A172 (cell line): ENCODE measurements at regions not wholly inside any gene's neighbourhood (a gene's known extent, or its start where the extent isn't known, plus 50 kb on each side); places are given as distances from the start of the nearest gene placed in this dataset.
A peak's percentile ranks its signal among the peaks of the same experiment; 100 is the strongest.

Experiments used
- DNase-seq: peaks from one replicate; pipeline ENCODE4 v3.0.0-alpha.2; 2015; ENCODE audit warnings: low spot score

- no peak for DNase-seq
These were observed 604.3 kb upstream of the CDH7 start for GRCh38 chr18:65146482-65147021.

DNA sequence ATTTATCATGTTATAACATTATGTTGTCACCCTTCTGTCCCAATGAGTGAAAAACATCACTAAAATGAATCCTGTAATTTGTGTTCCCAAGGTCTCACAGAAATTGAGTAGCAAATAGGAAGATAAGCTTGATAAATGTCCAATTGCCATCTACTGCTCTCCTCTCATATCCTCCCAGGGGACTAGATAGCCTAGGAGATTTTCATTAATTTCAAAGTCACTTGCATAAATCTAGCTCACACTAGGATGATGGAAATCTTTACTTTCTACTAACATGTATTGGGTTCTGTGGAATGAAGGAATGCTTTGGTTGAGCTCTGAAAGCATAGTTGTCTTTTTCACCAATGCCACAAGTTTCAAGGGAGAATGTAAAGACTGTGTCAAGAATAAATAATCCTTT is 605.5 kb upstream of the CDH7 start:
- no peak for DNase-seq

- DNase-seq, result no peak
These were observed 617.2 kb upstream of the CDH7 start for GRCh38 chr18:65133610-65134009.

GRCh38 chr18:65124633-65125032 is 626.2 kb upstream of the CDH7 start:
- DNase-seq, result peak; percentile 4

DNA sequence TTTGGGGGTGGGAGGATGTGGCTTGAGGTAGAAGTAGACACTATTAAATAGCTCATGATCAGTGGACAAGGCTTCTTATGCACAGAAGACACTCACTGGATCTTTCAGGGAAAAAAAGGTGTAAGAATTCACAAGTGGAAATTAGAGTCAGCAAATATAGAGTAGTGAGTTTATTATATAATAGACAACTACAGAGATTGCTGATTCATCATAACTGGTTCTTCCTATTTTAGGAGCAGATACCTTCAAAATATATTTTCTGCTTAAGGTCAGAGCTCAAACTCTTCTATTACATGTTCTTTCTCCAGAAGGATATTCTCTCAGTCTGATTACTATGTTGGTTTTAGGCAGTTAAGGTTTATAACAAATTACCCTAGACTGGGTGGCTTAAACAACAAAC is 646.9 kb upstream of the CDH7 start:
- DNase-seq, result no peak

- no peak for DNase-seq
These were observed 657.5 kb upstream of the CDH7 start for GRCh38 chr18:65093346-65093745.

- peak; percentile 3 for DNase-seq
These were observed 659.0 kb upstream of the CDH7 start for GRCh38 chr18:65091744-65092329.

DNA sequence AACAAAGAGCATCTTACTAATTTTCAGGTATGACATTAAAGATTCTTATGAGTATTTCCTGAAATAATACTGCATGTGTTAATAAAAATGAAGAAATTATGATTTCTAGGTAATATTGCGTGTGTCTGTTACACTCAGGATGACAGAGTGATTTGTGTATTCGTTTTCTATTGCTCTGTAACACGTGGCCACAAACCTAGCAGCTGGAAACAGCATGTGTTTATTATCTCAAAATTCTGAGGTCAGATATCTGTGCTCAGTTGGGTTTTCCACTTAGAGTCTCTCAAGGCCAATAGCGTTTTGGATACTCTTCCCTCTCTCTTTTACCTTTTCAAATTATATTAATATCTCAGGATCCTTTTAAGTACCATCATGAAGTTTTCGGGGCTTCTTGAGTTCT is 667.9 kb upstream of the CDH7 start:
- DNase-seq, result no peak

DNA sequence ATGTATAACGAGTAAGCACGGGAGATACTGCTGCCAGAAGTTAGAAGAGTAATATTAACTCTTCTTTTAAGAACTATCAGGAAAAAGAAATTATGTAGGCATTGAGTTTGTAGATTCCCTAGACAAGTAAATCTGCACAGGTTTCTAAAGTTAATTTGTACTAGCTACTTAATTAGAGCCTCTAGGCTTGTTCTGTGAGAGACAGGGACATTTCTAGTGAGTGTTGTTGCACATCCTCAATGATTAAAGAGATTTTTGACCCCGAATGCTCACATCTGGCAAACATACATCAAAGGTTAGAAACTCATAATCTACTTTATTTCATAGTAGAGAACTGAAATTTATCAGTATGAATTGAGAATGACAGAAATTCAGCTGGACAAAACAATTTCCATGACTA is 669.0 kb upstream of the CDH7 start:
- DNase-seq, result no peak

GRCh38 chr18:65073060-65073550 is 677.7 kb upstream of the CDH7 start:
- no peak for DNase-seq

DNA sequence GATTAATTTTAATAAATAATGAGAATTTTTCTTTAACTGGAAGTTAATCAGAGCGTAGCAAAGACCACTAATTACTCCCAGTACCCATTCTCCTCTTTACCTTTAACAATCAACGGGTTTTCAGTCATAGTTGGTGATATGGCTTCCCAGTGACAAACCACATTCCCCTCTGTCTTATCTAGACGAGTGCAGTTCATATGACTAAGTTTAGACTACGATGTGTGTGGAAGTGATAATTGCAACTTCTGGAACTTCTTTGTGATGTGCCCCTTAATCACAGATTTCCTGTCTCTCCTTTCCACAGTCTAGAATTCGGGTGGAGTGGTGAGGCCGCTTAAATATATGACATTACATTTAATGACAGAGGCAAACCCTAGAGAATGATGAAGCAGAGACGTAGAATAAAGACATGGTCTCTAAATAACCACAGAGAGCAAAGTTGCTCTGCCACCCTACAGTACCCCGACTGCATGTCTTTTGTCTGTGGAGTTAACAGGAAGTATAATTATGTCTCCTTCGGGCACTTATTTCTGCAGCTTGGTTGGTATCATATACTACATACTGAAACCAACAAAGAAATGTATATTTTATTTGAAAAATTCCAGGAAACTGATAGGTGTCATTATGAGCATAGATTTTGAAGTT is 693.3 kb upstream of the CDH7 start:
- DNase-seq, result no peak

DNA sequence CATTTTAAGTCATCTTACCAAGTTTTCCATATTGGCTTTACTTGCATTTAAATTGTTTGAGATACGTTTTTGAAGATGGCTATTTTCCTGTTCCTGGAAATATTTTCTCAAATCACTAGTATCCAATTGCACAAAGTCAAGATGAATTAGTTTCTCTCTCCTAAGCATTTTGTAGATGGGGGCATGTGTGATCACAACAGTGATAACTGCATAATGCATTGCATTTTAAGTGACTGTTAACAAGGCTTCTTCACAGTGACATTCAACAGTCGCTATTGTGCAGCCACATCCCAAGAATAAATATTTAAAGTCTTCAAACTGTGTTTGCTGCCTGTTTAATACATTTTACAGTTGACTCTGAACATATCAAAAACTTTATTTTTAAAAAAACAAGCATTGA is 694.2 kb upstream of the CDH7 start:
- no peak for DNase-seq

DNA sequence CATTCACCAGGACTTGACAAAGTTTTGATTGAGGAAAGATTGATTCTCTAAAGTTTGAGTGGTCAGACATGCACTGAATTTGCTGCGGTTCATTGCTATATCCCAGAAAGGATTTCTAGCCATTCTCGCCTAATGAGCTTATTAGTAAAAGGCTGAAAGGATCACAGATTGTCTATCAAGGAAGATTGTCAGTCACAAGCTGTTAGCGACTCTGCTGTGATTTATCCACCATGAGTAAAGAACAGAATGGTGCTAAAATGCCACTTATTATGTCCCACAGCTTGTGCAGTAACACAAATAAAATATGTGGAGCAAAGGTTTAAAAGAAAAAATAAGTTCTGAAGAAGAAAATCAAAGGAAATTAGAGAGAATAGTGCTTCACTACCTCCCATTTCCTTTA is 701.2 kb upstream of the CDH7 start:
- no peak for DNase-seq

DNA sequence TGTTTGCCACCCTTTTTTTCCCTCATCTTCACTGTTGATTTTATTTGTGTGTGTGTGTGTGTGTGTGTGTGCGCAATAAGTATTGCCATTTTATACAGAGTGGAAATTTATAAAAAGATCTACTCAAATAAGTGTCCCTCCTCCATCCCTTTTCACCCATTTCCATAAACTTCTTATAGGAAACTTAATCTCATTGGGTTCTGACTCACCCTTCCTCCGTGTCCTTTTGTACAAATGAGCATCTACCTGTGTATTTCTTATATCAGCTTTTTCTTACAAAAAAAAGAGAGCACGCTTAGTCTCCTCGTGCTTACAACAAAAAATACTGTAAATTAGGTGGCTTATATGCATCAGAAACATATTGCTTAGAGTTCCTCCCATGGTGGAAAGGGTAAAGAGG is 711.2 kb upstream of the CDH7 start:
- no peak for DNase-seq

DNA sequence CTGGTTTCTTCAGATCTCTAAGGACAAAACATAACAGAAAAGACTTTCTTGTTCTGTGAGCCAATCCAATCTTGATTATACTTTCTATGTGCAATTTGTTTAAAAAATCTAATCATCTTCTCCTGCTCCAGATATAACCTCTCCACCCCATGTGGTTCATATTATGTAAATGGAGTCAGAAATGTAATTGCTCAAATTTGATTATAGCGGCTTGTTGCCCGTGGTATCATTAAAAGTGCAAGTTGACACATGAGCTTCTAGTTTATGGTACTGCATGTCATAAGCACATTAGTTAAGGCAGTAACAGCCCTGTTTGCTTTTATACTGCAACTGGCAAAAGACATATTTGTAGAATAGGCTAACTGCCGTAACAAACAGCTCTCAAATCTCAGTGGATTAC is 715.1 kb upstream of the CDH7 start:
- DNase-seq, result no peak

- DNase-seq, result no peak
These were observed 725.1 kb upstream of the CDH7 start for GRCh38 chr18:65025756-65026155.

DNA sequence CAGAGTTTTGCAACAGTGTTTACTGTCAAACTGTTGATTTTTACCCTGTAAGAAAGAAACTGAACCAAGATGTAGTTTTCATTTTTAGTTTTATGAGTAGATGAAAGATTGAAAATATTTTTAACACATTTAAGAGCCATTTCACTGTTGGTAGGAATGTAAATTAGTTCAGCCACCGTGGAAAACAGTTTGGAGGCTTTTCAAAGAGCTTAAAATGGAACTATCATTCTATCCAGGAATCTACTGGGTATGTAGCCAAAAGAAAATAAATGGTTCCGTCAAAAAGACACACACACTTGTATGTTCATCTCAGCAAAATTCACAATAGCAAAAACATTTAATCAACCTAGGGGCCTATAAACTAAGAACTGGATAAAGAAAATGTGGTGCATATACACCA is 729.8 kb upstream of the CDH7 start:
- no peak for DNase-seq

GRCh38 chr18:65018184-65018583 is 732.6 kb upstream of the CDH7 start:
- no peak for DNase-seq

- DNase-seq, result no peak
These were observed 733.4 kb upstream of the CDH7 start for GRCh38 chr18:65017372-65017760.

- DNase-seq, result no peak
These were observed 734.0 kb upstream of the CDH7 start for GRCh38 chr18:65016631-65017371.

DNA sequence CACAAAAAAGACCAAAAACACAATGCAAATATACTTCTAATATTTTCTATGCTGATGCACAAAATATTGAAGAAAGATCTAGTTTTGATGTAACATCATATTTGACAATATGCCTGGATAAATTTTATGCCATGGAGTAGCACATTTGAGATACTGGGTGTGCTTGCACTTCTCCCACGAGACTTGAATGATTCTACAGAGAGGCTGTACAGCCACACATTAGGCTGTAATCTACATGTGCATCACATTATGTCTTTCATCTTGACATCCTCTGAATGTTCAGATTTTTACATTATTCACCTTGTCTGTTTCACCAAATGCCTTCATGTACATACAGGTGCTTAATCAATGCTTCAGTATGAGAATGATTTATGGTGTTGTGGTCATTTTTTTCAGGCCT is 756.4 kb upstream of the CDH7 start:
- DNase-seq, result no peak

DNA sequence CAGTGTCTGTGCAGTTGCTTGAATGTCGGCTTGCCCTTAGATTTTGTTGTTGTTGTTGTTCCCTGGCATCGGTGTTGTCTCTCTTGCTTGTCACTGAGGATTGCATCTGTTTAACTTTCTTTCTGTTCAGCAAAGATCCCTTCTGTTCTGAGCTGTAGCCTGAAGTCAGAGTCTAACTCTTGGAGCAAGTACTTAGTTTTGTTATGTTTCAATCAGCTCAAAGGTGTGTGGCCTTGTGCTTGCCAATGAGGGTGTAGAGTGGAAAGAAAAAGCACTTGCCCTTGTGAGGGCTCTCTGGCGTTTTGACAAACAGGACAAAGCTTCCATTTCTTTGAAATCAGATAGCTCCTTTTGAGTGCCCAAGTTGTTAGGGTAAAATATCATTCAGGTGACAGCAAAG is 757.1 kb upstream of the CDH7 start:
- no peak for DNase-seq

GRCh38 chr18:64992654-64993053 is 758.2 kb upstream of the CDH7 start:
- DNase-seq, result no peak
